ENCODE measurements at regions not wholly inside any gene's neighbourhood (a gene's known extent, or its start where the extent isn't known, plus 50 kb on each side); places are given as distances from the start of the nearest gene placed in this dataset.

DNA sequence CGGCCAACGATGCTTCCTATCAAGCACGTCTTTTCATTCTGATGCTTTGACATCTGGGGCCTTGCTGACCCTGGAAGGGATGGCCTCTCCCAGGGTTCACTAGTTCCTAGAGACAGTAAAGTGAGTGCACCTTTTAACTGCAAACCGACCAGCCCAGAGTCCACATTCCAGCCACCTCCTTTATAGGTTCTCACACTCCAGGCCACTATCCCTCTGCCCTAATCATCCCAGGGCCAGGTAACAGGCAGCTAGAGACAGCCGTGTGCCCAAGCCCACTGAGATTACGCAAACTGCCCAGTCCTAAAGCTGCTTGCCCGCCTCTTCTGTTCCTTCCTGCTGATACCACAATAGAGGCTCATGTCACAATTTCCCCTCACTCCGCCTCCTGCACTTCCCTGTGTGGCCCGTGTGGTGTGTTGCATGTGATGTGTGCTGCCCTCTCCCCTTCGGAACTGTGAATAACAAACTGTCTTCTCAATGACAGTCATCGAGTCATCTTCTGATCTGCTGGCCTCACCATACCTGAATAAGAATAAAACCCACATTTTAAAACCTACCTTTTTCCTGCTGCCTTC is 123.7 kb upstream of the EXOC2 start:
- H3K4me3 ChIP-seq (replicated peaks in 1 of 2; ENCODE audit: low read depth in 2 of 2, low read length in 2 of 2) = no peak overlapping the region
- TF ChIP-seq, protein P1, sequence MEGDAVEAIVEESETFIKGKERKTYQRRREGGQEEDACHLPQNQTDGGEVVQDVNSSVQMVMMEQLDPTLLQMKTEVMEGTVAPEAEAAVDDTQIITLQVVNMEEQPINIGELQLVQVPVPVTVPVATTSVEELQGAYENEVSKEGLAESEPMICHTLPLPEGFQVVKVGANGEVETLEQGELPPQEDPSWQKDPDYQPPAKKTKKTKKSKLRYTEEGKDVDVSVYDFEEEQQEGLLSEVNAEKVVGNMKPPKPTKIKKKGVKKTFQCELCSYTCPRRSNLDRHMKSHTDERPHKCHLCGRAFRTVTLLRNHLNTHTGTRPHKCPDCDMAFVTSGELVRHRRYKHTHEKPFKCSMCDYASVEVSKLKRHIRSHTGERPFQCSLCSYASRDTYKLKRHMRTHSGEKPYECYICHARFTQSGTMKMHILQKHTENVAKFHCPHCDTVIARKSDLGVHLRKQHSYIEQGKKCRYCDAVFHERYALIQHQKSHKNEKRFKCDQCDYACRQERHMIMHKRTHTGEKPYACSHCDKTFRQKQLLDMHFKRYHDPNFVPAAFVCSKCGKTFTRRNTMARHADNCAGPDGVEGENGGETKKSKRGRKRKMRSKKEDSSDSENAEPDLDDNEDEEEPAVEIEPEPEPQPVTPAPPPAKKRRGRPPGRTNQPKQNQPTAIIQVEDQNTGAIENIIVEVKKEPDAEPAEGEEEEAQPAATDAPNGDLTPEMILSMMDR (IDR thresholded peaks at IDR 0.05; ENCODE audit: low read depth, low read length) = no peak
- no peak for DNase-seq (ENCODE audit: low read depth in 2 of 2)

DNA sequence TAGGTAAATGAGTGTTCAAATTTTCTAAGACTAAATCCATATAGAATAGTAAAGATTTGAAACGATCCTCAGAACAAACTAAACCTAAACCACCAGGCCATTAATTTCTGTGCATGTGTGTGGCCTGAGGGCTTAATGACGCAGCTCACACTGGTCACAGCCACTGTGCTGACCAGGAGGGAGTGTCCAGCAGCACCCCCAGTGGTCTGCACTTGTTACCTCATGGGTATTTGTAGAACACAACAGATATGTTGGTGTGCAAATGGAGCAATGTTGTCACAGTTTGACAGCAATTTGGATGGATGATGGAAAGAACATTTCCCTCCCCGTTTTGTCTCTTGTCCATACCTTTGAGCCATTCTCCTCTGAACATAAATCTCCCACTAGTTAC is 122.4 kb upstream of the EXOC2 start:
- TF ChIP-seq, protein P1 (IDR thresholded peaks at IDR 0.05; ENCODE audit: low read depth, low read length) = no peak
- no peak for DNase-seq (ENCODE audit: low read depth in 2 of 2)
- no peak overlapping the region for H3K4me3 ChIP-seq (replicated peaks in 1 of 2; ENCODE audit: low read depth in 2 of 2, low read length in 2 of 2)

DNA sequence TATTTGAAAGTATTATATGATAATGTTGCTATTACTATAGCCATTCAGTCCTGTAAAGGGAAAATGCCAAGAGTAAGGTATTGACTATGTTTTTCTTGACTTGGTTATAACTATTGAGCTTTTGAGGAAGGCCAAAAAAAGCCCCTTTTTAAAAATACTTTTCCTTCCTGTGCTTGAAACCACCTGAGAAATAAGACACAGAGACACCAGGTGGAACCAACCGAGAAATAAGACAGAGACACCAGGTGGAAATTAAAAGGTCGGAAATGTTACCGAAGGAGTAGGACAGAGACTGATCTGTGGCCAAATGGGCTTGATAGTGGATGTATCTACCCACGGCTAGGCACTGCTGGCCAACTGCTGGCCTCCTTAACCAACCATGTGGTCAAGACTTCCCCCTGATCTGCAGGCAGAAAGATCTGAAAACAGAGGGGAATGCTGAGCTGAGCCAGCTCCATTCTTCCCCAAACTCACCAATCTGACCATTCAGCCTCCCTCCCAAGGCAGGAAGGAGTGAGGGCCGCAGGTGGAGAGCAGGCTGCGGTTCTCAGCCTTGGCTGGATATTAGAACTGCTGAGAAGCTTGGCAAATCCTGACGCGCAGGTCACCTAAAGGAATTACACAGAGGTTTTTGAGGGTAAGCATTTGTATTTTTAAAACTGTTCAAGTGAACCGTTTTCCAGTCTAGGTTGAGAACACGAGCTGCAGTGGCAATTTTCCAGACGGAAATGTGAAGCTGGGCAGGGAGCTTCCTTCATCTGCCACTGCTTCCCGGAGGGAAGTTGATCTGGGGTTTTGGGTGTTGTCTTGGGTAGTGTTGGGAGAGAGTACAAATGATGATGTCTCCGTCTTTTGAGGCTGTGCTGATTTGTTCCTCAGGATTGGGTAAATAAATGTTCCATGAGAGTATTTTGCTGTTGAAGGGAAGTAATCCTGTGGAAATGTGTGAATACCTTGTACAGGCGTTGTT is 121.7 kb upstream of the EXOC2 start:
- no peak for DNase-seq (ENCODE audit: low read depth in 2 of 2)
- H3K4me3 ChIP-seq (replicated peaks in 1 of 2; ENCODE audit: low read depth in 2 of 2, low read length in 2 of 2) = no peak overlapping the region
- TF ChIP-seq, protein P1 (IDR thresholded peaks at IDR 0.05; ENCODE audit: low read depth, low read length) = no peak

DNA sequence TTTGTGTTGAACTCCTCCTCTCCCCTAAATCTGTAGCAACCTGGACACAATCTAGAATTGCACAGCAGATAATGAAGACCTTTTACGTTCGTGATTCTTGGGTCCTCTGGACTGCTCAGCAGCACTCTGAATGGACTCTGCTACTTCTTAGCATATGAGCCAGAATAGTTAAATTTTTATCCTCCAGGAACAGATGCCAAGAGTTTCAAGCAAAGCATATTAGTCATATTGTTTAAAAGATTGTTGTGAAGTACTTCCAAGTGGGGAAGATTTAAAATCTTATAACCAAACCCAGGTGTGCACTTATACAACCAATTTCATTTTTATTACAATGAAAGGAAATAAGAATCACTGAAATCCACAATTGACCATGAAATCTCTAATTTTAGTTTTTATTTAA is 118.9 kb upstream of the EXOC2 start:
- TF ChIP-seq, protein P1 (IDR thresholded peaks at IDR 0.05; ENCODE audit: low read depth, low read length) = no peak
- no peak for DNase-seq (ENCODE audit: low read depth in 2 of 2)
- no peak overlapping the region for H3K4me3 ChIP-seq (replicated peaks in 1 of 2; ENCODE audit: low read depth in 2 of 2, low read length in 2 of 2)

DNA sequence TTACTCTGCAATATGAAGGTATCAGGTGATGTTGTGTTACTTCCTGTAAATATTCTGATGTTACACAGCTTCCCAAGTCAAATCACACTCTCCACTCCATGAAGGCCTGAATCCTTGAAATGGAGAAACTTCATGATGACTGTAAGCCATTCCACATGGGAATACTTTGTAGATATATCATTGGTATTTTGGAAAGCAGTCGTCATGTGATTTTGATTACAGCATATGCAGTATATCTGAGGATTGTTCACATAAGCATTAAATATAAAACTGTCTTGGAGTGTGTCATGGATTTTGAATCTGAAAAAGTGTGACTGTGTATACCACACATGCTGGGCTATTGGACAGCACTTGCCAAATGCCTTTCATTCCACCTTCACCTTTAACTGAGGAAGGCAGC is 118.3 kb upstream of the EXOC2 start:
- no peak for DNase-seq (ENCODE audit: low read depth in 2 of 2)
- no peak overlapping the region for H3K4me3 ChIP-seq (replicated peaks in 1 of 2; ENCODE audit: low read depth in 2 of 2, low read length in 2 of 2)
- TF ChIP-seq, protein P1 (IDR thresholded peaks at IDR 0.05; ENCODE audit: low read depth, low read length) = no peak

DNA sequence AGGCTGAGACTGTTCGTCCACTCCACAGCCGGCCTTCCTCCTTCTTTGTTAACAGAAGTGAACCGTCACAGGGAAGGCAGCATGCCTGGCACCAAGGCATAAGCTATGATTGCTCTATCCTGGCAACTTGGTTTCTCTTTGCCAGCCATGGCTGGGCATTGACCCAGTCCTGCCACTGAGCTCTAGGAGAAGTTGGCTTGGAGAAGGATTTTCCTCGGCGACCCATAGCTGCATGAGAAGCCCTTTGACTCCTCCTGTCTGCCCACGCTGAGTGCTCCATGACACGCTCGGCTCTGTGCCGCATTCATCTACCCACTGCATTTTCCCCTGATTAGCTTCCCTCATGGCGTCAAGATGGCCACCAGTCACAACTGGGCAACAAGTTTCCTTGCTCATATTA is 111.8 kb upstream of the EXOC2 start:
- H3K4me3 ChIP-seq (replicated peaks in 1 of 2; ENCODE audit: low read depth in 2 of 2, low read length in 2 of 2) = no peak overlapping the region
- TF ChIP-seq, protein P1 (IDR thresholded peaks at IDR 0.05; ENCODE audit: low read depth, low read length) = no peak
- DNase-seq (ENCODE audit: low read depth in 2 of 2) = no peak
